Stimulated activated CD4-positive, alpha-beta T cell treated with anti-CD3 and anti-CD28 coated beads, Interleukin-12 subunit alpha, Interleukin-12 subunit beta, amount 100 ng/mL, for 48 hours (primary cell): ENCODE measurements at regions not wholly inside any gene's neighbourhood (a gene's known extent, or its start where the extent isn't known, plus 50 kb on each side); places are given as distances from the start of the nearest gene placed in this dataset.

Source experiments
- DNase-seq, 3 donors: peaks; one replicate each; pipeline ENCODE4 v3.0.0-alpha.2; 2020; ENCODE audit warnings: low read depth in 2 of 3, low spot score in 1 of 3

DNA sequence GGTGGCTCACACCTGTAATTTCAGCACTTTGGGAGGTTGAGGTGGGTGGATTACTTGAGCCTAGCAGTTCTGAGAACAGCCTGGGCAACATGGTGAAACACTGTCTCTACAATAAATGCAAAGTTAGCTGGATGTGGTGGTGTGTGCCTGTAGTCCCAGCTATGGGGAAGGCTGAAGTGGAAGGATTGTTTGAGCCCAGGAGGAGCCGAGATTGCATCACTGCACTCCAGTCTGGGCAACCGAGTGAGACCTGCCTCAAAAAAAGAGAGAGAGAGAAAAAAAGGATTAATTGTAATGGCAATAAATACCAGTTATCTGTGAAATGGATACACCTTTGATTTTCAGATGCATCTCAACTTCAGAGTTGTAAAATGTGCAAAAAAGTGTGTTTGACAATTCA is 58.8 kb downstream of the SPRY1 start:
- DNase-seq: no peak

DNA sequence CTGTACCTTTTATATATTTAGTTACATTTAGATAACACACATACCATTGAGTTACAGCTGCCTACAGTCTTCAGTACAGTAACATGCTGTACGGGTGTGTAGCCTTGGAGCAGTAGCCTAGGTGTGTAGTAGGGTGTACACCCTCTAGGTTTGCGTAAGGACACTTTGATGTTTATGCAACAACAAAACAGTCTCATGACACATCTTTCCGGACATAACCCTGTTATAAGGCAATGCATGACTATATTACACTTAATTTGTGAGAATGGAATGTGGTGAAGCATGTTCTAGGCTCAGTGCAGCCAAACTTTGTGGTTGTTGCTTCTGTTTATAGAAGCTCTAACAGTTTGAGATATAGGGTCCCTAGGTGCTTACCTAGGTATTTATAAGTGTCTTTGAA is 65.4 kb downstream of the SPRY1 start:
- DNase-seq: no peak

DNA sequence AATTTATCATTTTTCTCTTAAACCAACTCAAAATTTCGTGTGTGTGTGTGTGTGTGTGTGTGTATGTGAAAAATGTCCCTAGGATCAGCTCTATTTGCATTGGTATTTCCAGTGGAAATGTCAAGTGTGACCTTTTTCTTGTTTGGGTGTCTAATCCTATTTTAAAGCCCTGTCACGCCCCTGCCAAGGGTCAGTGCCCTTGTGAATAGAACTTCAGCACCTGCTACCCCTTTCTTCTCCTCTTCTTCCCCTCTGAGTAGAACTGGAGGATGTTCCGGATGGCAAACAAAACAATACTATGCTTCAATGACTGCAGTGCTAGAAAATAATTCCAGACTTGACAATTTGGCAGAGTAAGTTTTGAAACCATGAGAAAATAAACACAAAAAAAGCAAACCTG is 67.3 kb downstream of the SPRY1 start:
- DNase-seq: no peak

DNA sequence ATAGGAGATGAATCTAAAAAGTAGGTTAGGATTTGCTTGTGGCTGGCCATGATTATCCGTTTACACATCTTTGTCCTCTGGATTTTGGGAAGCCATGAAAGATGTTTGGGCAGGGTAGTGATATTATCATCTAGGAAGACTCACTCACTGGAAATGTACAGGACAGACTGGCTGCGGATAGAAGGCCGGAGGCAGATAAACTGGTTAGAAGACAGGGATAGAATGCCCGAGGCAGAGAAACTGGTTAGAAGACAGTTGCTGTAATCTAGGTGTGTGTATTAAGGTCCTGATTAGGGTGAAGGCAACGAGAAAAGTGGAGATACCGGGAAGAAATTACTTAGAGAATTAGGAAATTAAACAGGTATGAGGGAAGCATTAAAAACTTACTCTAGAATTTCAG is 68.8 kb downstream of the SPRY1 start:
- DNase-seq: no peak

DNA sequence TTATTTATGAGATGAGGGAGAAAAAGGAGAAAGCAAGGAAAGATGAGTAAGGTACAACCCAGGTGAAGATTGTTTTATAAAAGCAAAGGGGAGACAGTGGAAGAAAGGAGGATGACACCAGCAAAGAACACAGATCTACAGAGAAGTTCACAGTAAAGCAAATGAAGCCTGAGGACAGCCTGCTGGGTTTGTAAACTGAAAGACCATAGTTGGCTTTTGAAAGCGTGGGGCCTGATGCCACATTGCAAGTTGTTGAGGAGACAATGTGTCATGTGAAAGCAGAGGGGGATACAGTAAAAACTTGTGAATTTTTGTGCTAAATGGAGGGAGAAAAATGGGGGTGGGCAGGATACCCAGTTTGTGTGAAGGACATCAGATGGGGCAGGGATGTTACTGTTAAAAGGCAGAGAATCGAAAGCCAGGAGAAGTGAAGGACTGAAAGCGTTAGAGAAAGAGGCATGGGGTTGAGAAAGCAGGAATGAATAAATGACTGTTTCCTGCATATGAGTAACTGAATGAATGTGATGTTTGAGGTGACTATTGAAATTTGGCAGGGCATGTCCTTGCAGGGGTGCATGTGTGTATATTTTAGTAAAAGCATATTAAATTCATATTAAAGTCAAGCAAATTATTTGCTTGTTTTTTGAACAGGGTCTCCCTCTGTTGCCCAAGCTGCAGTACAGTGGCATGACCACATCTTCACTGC is 69.6 kb downstream of the SPRY1 start:
- DNase-seq: no peak

DNA sequence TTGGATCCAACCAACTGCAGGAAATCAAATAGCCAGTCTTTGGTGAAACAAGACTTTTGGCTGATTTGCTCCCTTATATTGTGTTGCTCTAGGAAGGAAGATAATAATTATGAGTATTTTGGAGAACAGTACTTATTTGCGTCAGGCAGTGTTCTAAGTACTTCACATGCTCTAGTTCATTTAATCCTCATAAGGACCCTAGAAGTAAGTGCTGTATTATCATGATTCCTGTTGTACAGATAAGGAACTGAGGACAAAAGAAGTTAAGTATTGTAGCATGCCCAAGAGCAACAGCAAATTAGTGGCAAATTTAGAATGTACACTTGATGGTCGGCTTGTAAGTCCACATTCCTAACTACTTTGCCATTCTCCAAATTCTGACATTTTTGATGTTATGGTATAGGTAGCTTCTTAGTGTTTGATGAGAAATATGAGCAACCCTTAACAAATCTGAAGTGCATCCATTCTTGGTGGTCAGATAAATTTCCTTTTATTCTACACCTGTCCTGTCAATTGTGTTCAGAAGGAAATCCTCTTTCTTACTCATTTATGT is 72.0 kb downstream of the SPRY1 start:
- DNase-seq: no peak

DNA sequence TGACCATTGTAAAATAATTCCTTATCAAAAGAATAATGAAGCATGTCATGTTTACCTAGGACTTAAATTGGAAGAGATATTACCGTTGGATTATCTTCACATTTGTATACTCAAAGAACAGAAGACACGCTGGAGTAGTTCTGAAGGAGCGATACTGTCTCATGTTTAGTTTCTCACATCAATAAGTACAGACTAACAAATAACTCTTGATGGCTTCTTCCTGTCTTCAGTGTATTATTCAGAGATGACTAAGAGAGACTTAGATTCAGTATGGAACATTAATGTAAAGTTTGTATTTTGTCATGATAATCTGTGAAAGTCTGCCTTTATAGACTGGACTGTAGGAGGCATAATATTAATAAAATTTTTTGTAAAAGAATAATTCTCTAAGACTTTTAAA is 72.7 kb downstream of the SPRY1 start:
- no peak for DNase-seq

DNA sequence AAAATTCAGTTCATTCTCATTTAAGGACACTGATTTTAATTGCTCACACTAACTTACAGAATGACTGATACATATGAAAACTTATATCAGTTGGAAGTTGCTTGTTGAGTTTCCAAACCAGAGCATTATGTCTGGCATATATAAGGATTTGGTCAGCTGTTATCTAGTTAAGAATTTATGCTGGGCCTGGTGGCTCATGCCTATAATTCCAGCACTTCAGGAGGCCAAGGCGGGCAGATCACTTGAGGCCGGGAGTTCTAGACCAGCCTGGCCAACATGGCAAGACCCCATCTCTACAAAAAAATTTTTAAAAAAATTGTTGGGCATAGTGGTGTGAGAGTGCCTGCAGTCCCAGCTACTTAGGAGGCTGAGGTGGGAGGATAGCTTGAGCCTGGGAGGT is 73.1 kb downstream of the SPRY1 start:
- DNase-seq: no peak

DNA sequence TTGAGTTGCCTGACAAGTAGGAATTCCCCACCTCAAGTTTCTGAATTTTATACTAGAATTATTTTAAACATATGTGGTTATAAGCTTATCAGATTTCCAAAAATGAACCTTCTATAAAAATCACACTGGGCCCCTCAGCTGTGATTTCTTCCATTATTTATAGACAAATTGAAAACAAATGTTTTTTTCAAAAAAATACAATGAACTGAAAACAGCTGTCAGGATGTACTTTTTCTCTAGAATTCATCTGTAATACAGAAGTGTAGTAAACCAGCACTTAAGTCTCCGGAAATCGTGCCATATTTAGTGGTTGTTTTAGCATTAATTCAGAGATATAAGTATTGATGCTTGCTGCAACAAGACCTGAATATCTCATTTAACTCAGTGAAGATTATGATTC is 74.0 kb downstream of the SPRY1 start:
- DNase-seq: no peak

DNA sequence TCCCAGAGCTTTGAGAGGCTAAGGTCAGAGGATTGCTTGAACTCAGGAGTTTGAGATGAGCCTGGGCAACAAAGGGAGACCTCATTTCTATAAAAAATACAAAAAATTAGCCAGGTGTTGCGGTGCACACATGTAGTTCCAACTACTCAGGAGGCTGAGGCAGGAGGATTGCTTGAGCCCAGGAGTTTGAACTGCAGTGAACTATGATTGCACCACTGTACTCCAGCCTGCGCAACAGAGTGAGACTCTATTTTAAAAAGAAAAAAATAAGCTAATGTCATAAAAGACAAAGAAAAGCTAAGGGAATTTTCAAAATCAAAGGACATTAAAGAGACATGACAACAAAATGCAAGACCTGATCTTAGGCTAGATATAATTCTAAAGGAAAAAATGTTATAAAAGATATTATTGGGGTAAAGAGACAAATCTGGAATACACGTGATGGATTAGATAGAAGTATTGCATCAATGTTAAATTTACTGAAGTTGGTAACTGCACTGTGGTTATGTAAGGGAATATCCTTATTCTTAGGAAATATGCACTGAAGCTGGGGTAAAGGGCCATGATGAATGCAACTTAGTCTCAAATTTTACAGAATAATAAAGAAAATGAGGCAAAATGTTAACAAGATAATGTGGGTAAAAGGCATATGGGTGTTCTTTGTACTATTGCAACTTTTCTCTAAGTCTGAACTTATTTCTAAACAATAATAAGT is 75.2 kb downstream of the SPRY1 start:
- no peak for DNase-seq

DNA sequence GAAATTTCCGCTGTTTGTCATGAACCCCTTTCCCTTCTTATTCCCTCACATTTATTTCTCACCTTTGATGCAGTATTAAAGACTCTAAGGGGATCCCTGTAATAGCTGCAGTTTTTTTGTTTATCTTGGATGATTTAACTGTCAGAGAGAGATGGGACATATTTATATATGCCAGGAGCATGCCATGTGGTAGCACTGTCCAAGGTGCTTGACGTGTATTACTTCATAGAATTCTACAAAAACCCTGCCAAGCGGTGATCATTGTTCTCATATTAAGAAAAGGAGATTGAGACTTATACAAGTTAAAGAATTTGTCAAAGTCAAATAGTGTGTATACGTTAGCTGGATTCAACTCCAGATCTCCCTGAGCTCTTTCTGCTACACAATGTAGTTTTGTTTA is 78.2 kb downstream of the SPRY1 start:
- DNase-seq: no peak

DNA sequence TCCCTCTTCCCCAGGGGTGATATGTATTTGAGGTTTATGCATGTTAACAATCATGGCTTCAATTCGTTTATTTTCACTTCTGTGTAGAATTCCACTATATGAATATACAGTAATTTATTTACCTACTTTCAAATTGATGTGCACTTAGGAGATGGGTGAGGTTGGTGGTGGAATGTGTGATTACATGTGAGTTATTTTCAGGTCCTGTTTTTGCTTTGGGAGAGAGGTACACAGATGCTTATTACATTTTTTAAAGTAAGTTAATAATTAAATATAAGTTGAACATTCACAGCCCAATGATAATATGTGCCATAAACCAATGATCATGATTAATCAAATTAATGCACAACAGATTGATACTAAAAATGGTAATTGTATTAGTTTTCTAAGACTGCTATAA is 79.5 kb downstream of the SPRY1 start:
- no peak for DNase-seq

DNA sequence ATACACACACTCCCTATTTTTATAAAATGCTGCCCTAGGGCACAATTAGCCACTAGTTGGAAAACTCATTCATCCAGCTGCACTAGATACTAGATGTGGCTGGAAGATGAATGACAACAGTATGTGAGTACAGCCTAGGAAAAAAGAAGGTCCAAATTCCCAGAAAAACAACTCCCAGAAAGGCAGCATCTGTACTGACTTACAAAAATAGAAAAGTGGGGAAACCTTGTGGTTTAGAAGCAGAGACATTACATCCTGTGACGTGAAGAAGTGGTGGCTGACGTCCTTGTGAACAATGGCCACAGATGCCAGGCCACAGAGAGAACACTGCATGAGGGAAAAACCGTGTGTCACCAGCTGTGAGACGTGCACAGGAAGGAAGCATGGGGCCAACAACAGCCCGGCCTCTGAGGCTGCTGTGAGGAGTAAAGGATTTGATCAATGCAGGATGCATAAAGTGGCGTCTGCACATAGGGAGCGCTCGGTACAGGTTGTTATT is 81.2 kb downstream of the SPRY1 start:
- DNase-seq: peak in 2 of 3 donors; percentile 21 to 30

DNA sequence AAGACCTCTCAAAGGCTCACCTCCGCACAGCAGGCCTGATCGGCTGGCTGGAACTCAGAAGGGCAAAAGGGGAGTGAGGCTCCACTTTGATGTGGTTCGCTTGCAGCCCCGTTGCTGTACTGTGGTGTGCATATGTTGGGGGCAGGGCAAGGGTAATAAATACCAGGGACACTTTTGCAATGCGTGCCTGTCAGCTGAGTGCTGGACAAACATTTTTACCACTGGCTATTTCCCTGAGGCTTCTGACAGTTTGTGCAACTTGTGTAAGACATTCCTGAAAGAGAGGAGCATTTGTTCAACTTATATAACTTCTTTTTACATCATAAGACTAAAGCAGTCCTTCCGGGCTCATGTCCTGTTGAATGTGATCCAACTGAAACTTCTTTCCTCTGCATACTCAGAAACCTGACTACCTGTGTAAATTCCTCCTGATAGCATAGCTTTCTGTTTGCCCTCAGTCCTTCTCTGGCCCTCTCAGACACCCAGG is 82.3 kb downstream of the SPRY1 start:
- DNase-seq: no peak

DNA sequence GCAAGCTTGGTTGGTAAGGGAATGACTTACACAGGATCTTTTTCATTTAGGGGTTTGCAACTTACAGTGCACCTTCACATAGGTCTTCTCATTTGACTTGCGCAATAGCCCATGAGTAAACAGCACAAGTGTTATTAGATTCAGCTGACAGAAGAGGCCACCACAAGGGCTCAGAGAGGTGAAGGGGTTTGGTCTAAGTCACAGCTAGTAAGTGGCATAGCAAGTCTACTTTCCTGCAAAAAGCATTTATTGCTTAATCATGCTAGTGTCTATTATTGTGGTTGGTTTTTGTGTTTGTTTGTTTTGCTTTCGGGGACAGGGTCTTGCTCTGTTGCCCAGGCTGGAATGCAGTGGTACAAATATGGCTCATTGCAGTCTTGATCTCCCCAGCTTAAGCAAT is 83.3 kb downstream of the SPRY1 start:
- DNase-seq: no peak

DNA sequence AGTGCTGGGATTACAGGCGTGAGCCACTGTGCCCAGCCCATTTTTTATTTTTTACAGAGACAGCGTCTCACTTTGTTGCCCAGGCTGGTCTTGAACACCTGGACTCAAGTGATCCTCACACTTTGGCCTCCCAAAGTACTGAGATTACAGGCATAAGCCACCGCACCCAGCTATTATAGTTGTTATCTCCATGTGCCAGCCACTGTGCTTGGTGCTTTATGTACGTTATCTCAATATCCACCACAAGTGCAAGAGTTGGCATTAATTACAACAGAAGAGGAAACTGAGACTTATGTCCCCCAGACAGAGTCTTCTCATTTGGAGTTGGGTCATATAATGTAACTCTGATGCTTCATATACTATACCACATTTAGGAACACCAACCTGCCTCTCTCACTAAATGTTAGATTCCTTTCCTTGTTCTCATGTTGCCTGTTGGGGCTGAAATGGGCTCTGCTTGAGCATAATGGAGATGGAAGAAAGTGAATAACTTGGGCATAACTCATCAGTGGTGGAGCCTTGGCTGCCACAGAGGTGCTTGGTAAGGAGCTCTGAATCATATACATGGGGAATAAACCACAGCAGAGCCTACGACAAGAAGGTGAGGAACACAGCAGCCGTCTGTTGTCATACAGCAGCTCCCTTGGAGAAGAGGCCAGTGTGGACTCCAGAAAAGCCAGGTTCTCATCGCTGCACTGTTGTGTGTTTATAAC is 84.3 kb downstream of the SPRY1 start:
- DNase-seq: no peak

DNA sequence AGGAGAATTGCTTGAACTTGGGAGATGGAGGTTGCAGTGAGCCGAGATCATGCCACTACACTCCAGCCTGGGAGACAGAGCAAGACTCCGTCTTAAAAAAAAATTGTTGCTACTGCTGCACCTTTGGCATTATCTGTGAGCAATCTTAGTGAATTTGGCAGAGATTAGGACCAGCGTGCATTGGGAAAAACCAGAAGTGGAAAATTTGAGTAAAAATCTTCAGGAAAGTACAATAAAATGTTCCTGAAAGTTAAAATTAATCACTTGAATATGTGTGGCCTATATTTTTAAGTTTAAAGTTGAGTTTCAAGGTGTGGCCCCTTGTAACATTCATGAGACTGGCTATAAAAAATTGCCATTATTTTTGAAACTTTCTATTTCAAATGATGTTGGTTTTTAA is 85.1 kb downstream of the SPRY1 start:
- DNase-seq: no peak

DNA sequence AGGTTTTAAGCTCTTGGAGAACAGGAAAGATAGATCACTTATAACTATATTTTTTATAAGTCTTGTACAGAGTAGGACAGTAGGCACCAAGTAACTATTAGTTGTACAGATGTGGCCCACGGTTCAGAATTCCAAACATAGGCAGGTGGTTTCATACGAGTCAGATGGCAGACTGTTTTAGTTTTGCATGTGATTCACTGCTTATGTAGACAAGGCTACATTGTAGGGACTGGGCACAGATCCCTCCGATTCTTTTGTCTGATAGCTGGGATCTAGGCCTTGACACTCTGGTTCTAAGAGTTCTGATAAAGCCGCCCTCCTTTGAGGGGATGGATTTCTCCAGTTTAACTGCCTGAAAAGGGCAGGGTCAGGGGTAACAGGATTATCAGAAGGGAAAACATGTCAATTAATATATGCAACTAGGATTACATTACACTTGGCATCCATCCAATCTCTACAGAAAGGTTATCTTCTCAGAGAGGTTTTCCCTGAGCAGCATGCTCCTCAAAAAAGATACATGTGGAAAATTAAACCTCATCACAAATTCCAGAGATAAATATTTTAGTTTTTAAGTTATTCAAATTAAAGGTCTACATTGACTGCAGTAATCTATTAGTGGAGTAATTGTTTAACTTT is 87.8 kb downstream of the SPRY1 start:
- no peak for DNase-seq

DNA sequence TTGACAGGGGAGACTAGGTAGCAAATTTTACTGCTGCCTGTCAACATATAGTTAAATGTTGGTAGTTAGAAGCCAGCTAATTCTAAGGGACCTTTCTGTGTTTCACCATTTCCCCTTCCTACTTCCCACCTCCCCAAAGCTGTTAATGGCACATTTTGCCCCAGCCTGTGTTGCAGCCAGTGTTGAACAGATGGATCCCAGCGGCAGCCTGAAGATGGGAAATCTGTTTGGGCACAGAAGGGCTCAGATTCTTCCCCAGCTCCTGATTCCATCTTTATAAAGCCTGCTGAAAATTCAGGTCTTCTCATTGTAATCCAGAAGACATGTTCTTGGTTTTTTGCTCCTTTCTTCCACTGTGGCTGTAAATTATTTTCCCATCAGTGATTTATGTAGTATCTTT is 89.0 kb downstream of the SPRY1 start:
- no peak for DNase-seq

DNA sequence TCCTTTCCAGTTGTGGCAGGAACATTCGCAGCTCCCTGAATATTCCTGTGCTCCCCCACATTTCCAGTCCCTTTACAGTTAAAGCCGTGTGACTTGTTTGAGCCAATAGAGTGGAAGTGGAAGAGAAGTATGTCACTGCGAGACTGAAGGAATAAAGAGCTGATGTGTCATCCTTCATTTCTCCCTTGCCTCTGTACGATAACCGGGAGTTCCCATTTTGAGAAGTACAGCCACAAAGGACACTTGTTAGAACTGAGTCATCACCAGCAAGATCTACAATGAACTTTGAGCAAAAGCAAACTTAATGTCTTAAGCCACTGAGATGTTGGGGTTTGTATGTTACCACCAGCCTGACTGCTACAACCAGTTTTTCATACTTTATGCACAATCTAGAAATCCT is 92.3 kb downstream of the SPRY1 start:
- DNase-seq: no peak

DNA sequence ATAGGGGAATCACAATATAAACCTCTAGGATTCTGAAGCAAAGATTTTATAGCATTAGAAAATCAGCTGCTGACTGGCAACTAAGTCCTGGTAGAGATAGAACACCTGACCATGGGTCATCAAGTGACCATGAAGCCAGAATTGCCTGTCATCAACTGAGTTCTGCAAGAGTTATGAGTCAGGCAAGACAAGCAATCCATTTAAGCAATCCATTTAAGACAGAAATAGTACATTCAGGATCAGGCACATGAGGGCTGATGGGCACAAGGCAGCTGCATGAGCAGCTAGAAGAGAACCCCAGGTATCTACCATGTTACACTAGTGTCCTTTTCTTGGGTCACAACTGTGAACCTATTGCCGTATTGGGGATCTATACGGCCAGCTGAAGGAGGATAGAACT is 98.9 kb downstream of the SPRY1 start:
- DNase-seq: no peak
